A549 (cell line): ENCODE measurements at regions not wholly inside any gene's neighbourhood (a gene's known extent, or its start where the extent isn't known, plus 50 kb on each side); places are given as distances from the start of the nearest gene placed in this dataset.

Experiments used
- ATAC-seq, 2 experiments: fragments of 200-7000 bp in 1 of 2; fragments of >200 bp in 1 of 2; cut with Nextera tagmentation in 1 of 2; cut with Tn5 transposase in 1 of 2; 3 replicates each; pipeline versions ENCODE4 v1.8.0 to v1.9.1; 2018 to 2020; ENCODE audit warnings: mild to moderate bottlenecking in 1 of 2, moderate library complexity in 1 of 2
- CTCF ChIA-PET: fragments of 300-600 bp; sonication (Branson Sonifier 250); formaldehyde crosslinking; extraction: SDS; loops from one replicate; lab custom pipeline; 2021; ENCODE audit warnings: antibody characterized with exemption, inconsistent platforms; lab: Yijun Ruan, JAX
- POLR2A ChIA-PET: fragments of 350-600 bp; formaldehyde crosslinking; extraction: SDS; loops from one replicate; lab custom pipeline; 2021; ENCODE audit warnings: antibody characterized with exemption, inconsistent platforms; lab: Yijun Ruan, JAX
- DNase-seq, 2 experiments: peaks; one replicate each; pipeline versions ENCODE4 v3.0.0 to v3.0.0-alpha.2; 2011 to 2016; ENCODE audit warnings: low read depth in 1 of 2, low spot score in 1 of 2
- FAIRE-seq: peaks from 2 replicates; lab custom pipeline; 2011; peaks lifted over from hg19 to GRCh38; lab: Jason Lieb, UNC
- H3K27ac ChIP-seq, 2 experiments: fragments of >200 bp; sonication (Bioruptor Twin); formaldehyde crosslinking; 3 replicates each; pipeline ENCODE4 v1.5.1; 2016 to 2017
- H3K4me1 ChIP-seq: fragments of >200 bp; sonication (Bioruptor Twin); formaldehyde crosslinking; 3 replicates; pipeline ENCODE4 v1.6.1; 2016
- H3K4me2 ChIP-seq: fragments of >200 bp; sonication (Bioruptor Twin); formaldehyde crosslinking; 3 replicates; pipeline ENCODE4 v1.6.1; 2016
- H3K4me3 ChIP-seq: fragments of >200 bp; sonication (Bioruptor Twin); formaldehyde crosslinking; 3 replicates; pipeline ENCODE4 v1.5.1; 2016
- H3K9me3 ChIP-seq: fragments of >200 bp; sonication (Bioruptor Twin); formaldehyde crosslinking; 3 replicates; pipeline ENCODE4 v1.6.1; 2016
- BCL3 ChIP-seq: fragments of >200 bp; sonication (Bioruptor Twin); formaldehyde crosslinking; IDR thresholded peaks from 3 replicates; pipeline ENCODE4 v1.6.1; 2016
- CBX2 ChIP-seq: fragments of 200-600 bp; sonication (generic); IDR thresholded peaks from 2 replicates; pipeline ENCODE4 v1.6.1; 2016; ENCODE audit warnings: low read depth, mild to moderate bottlenecking, borderline replicate concordance
- CEBPB ChIP-seq, 2 experiments: fragments of >200 bp in 1 of 2; sonication (Bioruptor Twin) in 1 of 2; formaldehyde crosslinking in 1 of 2; IDR thresholded peaks; 2 replicates each; pipeline ENCODE4 v1.6.1; 2012 to 2016
- ESRRA ChIP-seq: fragments of 150-350 bp; IDR thresholded peaks from 2 replicates; pipeline ENCODE4 v1.6.1; 2014; ENCODE audit warnings: mild to moderate bottlenecking, low read length, borderline replicate concordance
- FOSL2 ChIP-seq, 2 experiments: fragments of 450-650 bp in 1 of 2; fragments of >200 bp in 1 of 2; sonication (Bioruptor Twin) in 1 of 2; formaldehyde crosslinking; IDR thresholded peaks; 2 replicates each; pipeline versions ENCODE4 v1.5.0 to v1.6.1; 2016 to 2020; ENCODE audit warnings: mild to moderate bottlenecking in 1 of 2, moderate library complexity in 1 of 2
- GATA3 ChIP-seq: IDR thresholded peaks from 2 replicates; pipeline ENCODE4 v1.6.1; 2012; ENCODE audit warnings: borderline replicate concordance
- HEYL ChIP-seq: fragments of 250-450 bp; sonication (Bioruptor Pico); IDR thresholded peaks from 2 replicates; pipeline ENCODE4 v1.8.0; 2021; ENCODE audit warnings: mild to moderate bottlenecking, moderate library complexity
- HMGXB4 ChIP-seq: fragments of 250-450 bp; sonication (Bioruptor Pico); IDR thresholded peaks from 2 replicates; pipeline ENCODE4 v1.5.0; 2021; ENCODE audit warnings: mild to moderate bottlenecking, moderate library complexity, borderline replicate concordance
- HOXB13 ChIP-seq: fragments of 250-450 bp; sonication (Bioruptor Pico); IDR thresholded peaks from 2 replicates; pipeline ENCODE4 v1.5.0; 2020; ENCODE audit warnings: low read depth, mild to moderate bottlenecking, moderate library complexity
- HOXB5 ChIP-seq: fragments of 250-450 bp; sonication (Bioruptor Pico); IDR thresholded peaks from 2 replicates; pipeline ENCODE4 v1.5.0; 2020; ENCODE audit warnings: mild to moderate bottlenecking, moderate library complexity
- MAFK ChIP-seq: fragments of 450-650 bp; IDR thresholded peaks from 2 replicates; pipeline ENCODE4 v1.6.1; 2014; ENCODE audit not compliant: partially characterized antibody
- NPAS2 ChIP-seq: fragments of 250-450 bp; sonication (Bioruptor Pico); IDR thresholded peaks from 2 replicates; pipeline ENCODE4 v1.8.0; 2022; ENCODE audit warnings: mild to moderate bottlenecking, moderate library complexity, borderline replicate concordance
- SMC3 ChIP-seq: fragments of >200 bp; sonication (Bioruptor Twin); formaldehyde crosslinking; IDR thresholded peaks from 3 replicates; pipeline ENCODE4 v1.6.1; 2018; ENCODE audit warnings: inconsistent platforms
- USF2 ChIP-seq: fragments of 450-650 bp; IDR thresholded peaks from 2 replicates; pipeline ENCODE4 v1.6.1; 2014; ENCODE audit warnings: antibody characterized with exemption
- ZC3H11A ChIP-seq: fragments of 450-650 bp; IDR thresholded peaks from 2 replicates; pipeline ENCODE4 v1.6.1; 2014; ENCODE audit warnings: antibody characterized with exemption, mild to moderate bottlenecking
- ZFP36 ChIP-seq: fragments of 450-650 bp; IDR thresholded peaks from 2 replicates; pipeline ENCODE4 v1.6.1; 2014; ENCODE audit warnings: borderline replicate concordance; ENCODE audit not compliant: partially characterized antibody
- whole genome bisulfite sequencing: methylation state at CpG from one replicate; pipeline ENCODE4 v1.1.6; 2017; ENCODE audit errors: missing lambda C conversion rate; 5-methylcytosine and 5-hydroxymethylcytosine counted together
- TF ChIP-seq, protein P1 (sequence below): fragments of 150-350 bp; IDR thresholded peaks from 2 replicates; pipeline ENCODE4 v1.6.1; 2014; ENCODE audit warnings: low read depth, mild to moderate bottlenecking, low read length
- TF ChIP-seq, protein P2 (sequence below): fragments of 200-600 bp; sonication (generic); IDR thresholded peaks from 2 replicates; pipeline ENCODE4 v1.6.1; 2016; ENCODE audit warnings: antibody characterized with exemption, mild to moderate bottlenecking, moderate library complexity
- TF ChIP-seq, protein P3 (sequence below): IDR thresholded peaks from 2 replicates; pipeline ENCODE4 v1.6.1; 2012

GRCh38 chr3:102346897-102347296 is 87.9 kb upstream of the ZPLD1 start (continued):
- no peak for TF ChIP-seq FOSL2 (IDR thresholded peaks at IDR 0.05)
- TF ChIP-seq FOSL2 (CRISPR knock-in tag; IDR thresholded peaks at IDR 0.05) = no peak
- no peak for TF ChIP-seq HOXB13 (CRISPR knock-in tag)
- TF ChIP-seq CEBPB (IDR thresholded peaks at IDR 0.05) = no peak
- no peak for TF ChIP-seq HEYL

- FAIRE-seq (no peak), DNase-seq (no peak), ATAC-seq (no peak)
- TF ChIP-seq ZC3H11A (no peak), ZFP36 (no peak), HEYL (no peak), USF2 (no peak), BCL3 (no peak), ESRRA (no peak), HOXB5 (CRISPR knock-in tag) (no peak), CBX2 (no peak), MAFK (no peak), SMC3 (no peak)
- TF ChIP-seq, protein P1, sequence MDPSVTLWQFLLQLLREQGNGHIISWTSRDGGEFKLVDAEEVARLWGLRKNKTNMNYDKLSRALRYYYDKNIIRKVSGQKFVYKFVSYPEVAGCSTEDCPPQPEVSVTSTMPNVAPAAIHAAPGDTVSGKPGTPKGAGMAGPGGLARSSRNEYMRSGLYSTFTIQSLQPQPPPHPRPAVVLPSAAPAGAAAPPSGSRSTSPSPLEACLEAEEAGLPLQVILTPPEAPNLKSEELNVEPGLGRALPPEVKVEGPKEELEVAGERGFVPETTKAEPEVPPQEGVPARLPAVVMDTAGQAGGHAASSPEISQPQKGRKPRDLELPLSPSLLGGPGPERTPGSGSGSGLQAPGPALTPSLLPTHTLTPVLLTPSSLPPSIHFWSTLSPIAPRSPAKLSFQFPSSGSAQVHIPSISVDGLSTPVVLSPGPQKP = no peak
- TF ChIP-seq, protein P2, sequence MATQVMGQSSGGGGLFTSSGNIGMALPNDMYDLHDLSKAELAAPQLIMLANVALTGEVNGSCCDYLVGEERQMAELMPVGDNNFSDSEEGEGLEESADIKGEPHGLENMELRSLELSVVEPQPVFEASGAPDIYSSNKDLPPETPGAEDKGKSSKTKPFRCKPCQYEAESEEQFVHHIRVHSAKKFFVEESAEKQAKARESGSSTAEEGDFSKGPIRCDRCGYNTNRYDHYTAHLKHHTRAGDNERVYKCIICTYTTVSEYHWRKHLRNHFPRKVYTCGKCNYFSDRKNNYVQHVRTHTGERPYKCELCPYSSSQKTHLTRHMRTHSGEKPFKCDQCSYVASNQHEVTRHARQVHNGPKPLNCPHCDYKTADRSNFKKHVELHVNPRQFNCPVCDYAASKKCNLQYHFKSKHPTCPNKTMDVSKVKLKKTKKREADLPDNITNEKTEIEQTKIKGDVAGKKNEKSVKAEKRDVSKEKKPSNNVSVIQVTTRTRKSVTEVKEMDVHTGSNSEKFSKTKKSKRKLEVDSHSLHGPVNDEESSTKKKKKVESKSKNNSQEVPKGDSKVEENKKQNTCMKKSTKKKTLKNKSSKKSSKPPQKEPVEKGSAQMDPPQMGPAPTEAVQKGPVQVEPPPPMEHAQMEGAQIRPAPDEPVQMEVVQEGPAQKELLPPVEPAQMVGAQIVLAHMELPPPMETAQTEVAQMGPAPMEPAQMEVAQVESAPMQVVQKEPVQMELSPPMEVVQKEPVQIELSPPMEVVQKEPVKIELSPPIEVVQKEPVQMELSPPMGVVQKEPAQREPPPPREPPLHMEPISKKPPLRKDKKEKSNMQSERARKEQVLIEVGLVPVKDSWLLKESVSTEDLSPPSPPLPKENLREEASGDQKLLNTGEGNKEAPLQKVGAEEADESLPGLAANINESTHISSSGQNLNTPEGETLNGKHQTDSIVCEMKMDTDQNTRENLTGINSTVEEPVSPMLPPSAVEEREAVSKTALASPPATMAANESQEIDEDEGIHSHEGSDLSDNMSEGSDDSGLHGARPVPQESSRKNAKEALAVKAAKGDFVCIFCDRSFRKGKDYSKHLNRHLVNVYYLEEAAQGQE = no peak
- TF ChIP-seq, protein P3, sequence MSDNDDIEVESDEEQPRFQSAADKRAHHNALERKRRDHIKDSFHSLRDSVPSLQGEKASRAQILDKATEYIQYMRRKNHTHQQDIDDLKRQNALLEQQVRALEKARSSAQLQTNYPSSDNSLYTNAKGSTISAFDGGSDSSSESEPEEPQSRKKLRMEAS = no peak
- no peak overlapping the region for H3K4me2 ChIP-seq
- WGBS = 39% methylated on average over 2 of the region's 2 CpGs
- no peaks in the 10 kb centered on the region for H3K4me1 ChIP-seq
- no peak overlapping the region for H3K4me3 ChIP-seq
- no peaks in the 10 kb centered on the region for H3K9me3 ChIP-seq
- ChIA-PET CTCF (no interaction called here), POLR2A (no interaction called here)
- H3K27ac ChIP-seq = no peak overlapping the region
These were observed 85.9 kb upstream of the ZPLD1 start for GRCh38 chr3:102348904-102349303.

DNA sequence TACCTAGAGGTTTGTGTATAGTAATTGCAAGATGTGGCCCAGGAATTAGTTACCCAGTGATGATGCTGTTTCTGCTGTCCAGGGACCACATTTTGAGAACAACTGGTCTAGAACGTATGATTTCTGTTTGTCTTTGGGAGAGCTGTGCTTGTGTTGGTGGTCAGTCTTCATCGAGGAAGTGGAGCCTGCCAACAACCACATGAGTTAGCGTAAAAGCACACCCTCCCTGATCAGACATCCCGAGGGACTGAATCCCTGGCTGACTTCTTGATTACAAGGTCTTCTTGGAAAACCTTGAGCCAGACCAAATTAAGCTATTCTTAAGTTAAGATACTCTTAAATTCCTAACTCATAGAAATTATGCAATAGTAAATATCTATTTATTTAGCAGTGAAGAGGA is 81.7 kb upstream of the ZPLD1 start:
- peaks cover 16% of the 10 kb centered on the region; the same call in 2 of the 3 replicates for H3K4me1 ChIP-seq
- WGBS = 49% methylated on average over 4 of the region's 4 CpGs
- no peaks in the 10 kb centered on the region for H3K9me3 ChIP-seq
- POLR2A ChIA-PET = no interaction called here
- no peak for DNase-seq
- H3K4me3 ChIP-seq = no peak overlapping the region
- no peak overlapping the region for H3K4me2 ChIP-seq
- TF ChIP-seq HMGXB4 (CRISPR knock-in tag) (no peak), HOXB13 (CRISPR knock-in tag) (no peak), NPAS2 (CRISPR knock-in tag) (no peak), GATA3 (no peak)
- ATAC-seq = no peak
- H3K27ac ChIP-seq = no peak overlapping the region
- FAIRE-seq = no peak
- CTCF ChIA-PET = no interaction called here
